ENCODE measurements at regions not wholly inside any gene's neighbourhood (a gene's known extent, or its start where the extent isn't known, plus 50 kb on each side); places are given as distances from the start of the nearest gene placed in this dataset.

DNA sequence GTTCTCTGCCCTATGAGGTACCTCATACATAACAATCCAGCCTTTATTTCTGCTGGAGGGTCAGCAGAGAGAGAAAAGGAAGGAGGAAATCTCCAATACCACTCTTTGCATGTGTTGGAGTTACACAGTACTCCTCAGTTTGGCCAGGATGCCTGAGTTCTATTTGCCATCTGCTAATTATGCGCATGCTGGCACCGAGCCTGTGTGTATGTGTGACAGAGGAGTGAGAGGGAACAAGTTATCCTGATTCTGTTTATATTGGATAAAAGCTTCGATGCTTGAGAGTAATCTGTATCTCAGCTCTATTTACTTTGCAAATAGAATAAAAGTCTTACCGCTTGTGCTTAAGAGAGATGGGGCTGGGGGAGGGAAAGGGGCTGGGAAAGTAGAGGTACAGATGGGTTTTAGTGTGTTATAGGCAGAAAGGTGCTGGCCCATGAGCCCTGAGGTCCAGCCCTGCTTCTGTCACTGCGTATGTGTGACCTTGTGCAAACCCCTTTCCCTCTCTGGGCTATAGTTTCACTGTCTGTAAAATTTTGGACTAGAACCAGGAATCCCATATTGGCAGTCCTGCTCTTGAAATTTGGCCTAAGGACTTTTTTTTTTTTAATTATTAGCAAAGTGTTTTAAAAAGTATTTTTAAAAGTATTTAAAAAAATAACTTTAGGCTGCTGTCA, 54.5 kb upstream of the PLXNA2 start:
- DNase-seq (peak; percentile 43 to 74), ATAC-seq (peak; percentile 79)
- intact Hi-C loops (cut with DNase I, micrococcal nuclease) = no loop called here

GRCh38 chr1:208300084-208300770, 56.0 kb upstream of the PLXNA2 start:
- peak; percentile 31 for ATAC-seq
- DNase-seq = peak in 1 of 2 donors; percentile 6
- intact Hi-C loops (cut with DNase I, micrococcal nuclease) = no loop called here

- intact Hi-C loops (cut with DNase I, micrococcal nuclease) = no loop called here
- ATAC-seq = peak; percentile 86
- peak; percentile 39 to 45 for DNase-seq
Observed at GRCh38 chr1:208302699-208303238, 58.6 kb upstream of the PLXNA2 start.

DNA sequence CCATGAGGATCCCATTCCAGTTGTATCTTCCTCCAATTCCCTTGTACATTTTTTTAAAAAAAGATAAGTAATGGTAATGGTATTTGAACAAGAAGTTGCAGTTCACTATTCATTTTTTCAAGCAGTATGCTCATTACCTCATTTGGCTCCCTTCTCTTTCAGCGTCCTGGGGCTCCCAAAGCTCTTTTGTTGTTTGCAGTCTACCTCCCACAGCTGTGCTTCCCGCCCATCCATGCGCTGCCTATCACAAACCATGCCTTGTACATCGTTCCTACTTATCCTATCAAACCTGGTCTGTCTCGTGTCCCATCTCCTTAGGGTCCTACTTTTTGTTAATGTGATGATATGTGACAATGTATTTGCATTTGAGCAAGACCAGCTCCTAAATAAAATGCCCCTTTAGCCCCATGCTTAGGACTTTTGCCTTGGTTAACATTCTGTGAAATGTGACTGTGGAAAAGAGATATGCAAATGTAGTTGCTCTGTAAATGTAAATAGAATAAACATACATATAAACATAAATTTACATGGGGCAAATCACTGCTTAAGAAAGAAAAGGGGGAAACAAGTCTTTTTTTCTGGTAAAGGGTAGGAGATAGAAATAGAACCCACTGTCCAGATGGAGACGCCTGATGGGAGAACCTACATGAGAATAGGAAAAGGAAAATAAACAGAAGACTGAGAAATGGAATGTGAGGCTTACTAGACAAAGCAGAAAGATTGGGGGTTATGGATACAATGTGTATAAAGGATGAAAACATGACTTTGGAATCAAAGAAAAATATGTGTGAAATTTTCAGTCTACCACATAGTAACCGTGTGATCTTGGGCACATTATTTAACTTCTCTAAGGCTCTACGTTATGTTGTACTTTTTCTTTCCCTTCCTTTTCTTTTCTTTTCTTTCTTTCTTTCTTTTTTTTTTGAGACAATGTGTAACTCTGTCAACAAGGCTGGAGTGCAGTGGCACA, 59.8 kb upstream of the PLXNA2 start:
- intact Hi-C loops (cut with DNase I, micrococcal nuclease) = no loop called here
- DNase-seq (no peak), ATAC-seq (no peak)

- ATAC-seq (no peak), DNase-seq (no peak)
- intact Hi-C loops (cut with DNase I, micrococcal nuclease) = no loop called here
Observed at GRCh38 chr1:208308221-208308620, 64.0 kb upstream of the PLXNA2 start.

- DNase-seq (peak; percentile 12 to 27), ATAC-seq (peak; percentile 96)
- intact Hi-C loops (cut with DNase I, micrococcal nuclease) = no loop called here
Observed at GRCh38 chr1:208309771-208310170, 65.6 kb upstream of the PLXNA2 start.

- DNase-seq (no peak), ATAC-seq (no peak)
- intact Hi-C loops (cut with DNase I, micrococcal nuclease) = no loop called here
Observed at GRCh38 chr1:208312706-208313105, 68.5 kb upstream of the PLXNA2 start.

DNA sequence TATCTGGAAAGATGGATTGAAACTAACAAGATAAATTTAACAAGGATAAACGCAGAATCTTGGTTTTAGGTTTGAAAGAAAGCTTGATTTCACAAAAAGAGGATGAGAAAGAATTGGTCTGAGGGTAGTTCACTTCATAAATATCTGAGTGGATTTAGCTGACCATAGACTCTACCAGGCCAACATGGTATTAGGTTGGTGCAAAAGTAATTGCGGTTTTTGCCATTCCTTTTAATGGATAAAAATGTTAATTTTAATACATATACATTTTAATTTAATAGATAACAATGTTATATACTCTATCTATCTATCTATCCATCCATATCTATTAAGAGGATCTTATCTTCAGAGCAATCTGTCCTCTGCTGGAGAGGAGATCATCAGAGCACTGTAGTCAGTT, 70.2 kb upstream of the PLXNA2 start:
- no peak for DNase-seq
- intact Hi-C loops (cut with DNase I, micrococcal nuclease) = no loop called here
- no peak for ATAC-seq

DNA sequence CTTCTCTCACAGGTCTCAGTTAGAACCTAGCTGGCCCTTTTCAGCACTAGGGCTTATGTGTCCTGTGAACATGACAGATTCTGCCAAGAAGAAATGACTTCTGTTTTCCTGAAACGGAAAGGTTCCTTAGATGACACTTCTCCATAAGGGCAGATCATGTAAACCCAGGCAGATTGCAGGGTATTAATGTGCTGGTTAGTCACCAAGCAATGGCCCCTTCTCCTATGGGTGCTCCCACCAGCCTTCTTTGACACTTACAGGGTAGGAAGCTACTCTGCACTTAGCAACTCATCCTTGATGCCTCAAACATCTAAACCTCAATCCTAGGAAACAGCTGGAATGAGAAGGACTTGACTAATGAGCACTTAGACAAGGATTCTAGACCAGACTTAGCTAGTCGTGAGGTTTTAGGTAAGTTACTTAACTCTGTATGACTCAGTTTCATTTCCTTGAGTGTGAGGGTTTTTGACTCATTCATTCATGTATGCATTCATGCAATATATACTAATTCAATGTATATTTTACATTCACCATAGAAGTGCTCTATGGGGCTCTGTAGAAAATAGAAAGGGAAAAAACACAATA, 74.1 kb upstream of the PLXNA2 start:
- DNase-seq = no peak
- ATAC-seq = no peak
- intact Hi-C loops (cut with DNase I, micrococcal nuclease) = no loop called here

DNA sequence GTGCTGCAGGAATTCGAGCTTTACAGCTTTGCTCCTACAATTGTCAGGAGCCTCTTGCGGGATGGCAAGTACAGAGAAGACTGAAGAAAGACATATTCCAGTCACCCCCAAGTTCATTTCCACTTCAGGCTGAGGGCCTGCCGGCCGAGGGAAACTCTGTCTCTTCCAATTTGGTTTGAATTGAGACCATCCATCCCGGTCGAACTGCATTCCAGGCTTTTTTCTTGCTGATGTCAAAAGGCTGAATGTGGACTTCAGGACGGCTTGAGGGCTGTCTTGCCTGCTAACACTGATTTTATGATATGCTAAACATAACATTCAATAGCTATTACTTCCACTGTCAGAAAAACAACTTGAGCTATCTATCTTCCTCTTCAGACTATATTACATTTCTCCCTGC, 79.8 kb upstream of the PLXNA2 start:
- no peak for ATAC-seq
- intact Hi-C loops (cut with DNase I, micrococcal nuclease) = no loop called here
- DNase-seq = no peak

DNA sequence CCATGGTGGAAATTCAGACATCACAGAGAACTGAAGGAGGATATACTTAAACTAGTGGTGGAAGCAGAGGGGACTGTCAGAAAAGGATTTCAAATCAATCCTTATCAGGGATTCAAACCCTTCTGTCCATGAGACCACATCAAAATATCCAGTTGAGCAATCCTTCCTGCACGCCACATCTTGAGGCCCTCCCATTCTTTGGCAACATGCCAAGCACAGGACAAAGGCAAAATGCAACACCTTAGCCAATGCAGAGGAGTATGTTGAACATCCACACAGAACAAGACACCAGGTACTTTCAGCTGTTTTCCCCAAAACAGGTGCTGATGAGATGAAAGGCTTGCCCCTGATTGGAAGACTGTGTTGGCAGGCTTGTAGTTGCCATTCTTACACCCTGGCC, 81.8 kb upstream of the PLXNA2 start:
- no peak for ATAC-seq
- no peak for DNase-seq
- intact Hi-C loops (cut with DNase I, micrococcal nuclease) = no loop called here

GRCh38 chr1:208329300-208329699, 85.1 kb upstream of the PLXNA2 start:
- no peak for ATAC-seq
- intact Hi-C loops (cut with DNase I, micrococcal nuclease) = no loop called here
- no peak for DNase-seq

DNA sequence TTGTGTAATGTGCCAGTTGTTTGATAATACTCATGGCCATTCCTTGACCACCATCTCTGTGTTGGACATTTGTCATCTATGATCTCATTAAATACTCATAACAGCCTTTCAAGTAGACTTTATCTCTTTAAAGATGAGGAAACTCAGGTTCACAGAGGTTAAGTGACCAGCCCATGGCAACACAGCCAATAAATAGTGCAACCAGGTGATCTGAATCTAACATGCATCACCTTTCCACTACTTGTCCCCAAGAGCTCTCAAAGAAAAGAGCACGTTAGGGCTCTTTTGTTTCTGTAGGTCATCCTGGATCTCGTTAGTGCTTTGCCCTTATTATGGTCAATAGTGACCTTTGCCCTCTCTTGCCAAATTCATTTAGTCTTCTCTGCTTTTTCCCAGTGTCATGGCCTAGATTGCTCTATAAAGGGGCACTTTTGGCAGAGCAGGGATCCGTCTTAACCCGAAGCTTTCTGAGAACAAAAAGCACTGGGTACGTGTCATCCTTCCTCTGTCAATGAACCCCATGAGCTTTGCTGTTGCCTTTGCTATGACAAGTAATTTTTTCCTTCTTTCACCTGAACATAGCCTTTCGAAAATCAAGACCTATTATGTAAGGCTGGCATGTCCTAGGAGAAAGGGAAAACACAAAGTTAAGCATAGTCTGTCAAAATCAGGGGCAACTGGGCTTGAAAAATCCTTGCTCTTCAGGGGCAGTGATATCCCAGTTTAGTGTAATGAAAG, 88.0 kb upstream of the PLXNA2 start:
- intact Hi-C loops (cut with DNase I, micrococcal nuclease) = no loop called here
- DNase-seq (no peak), ATAC-seq (no peak)

GRCh38 chr1:208332774-208333126, 88.6 kb upstream of the PLXNA2 start:
- ATAC-seq (no peak), DNase-seq (no peak)
- intact Hi-C loops (cut with DNase I, micrococcal nuclease) = no loop called here

GRCh38 chr1:208333676-208334075, 89.5 kb upstream of the PLXNA2 start:
- DNase-seq = no peak
- ATAC-seq = no peak
- intact Hi-C loops (cut with DNase I, micrococcal nuclease) = no loop called here

GRCh38 chr1:208335371-208336136, 91.4 kb upstream of the PLXNA2 start:
- DNase-seq = no peak
- intact Hi-C loops (cut with DNase I, micrococcal nuclease) = no loop called here
- ATAC-seq = no peak

DNA sequence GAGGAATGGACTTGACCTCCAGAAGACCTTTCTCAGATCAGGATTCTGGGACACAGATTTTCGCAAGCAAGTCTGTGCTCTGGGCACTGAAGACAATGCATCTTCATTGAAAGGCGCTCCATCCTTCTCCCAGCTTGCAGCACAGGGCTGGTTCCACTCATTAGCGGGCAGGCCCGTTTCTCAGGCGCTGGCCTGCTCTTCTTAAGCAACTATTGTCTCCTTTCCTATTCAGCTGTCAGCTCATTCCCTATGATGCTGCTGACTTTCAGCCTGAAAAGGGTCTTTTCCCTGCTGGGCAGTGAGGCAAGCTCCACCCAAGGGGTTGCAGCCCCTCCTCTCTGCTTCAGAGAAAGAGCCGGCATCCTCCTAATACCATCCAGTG, 91.9 kb upstream of the PLXNA2 start:
- intact Hi-C loops (cut with DNase I, micrococcal nuclease) = no loop called here
- no peak for ATAC-seq

GRCh38 chr1:208339911-208340310, 95.7 kb upstream of the PLXNA2 start:
- ATAC-seq (no peak), DNase-seq (no peak)
- intact Hi-C loops (cut with DNase I, micrococcal nuclease) = no loop called here

More for the DNA sequence above, 91.9 kb upstream of the PLXNA2 start:
- no peak for DNase-seq

All from left colon (tissue), 2 donors.